ENCODE measurements at regions not wholly inside any gene's neighbourhood (a gene's known extent, or its start where the extent isn't known, plus 50 kb on each side); places are given as distances from the start of the nearest gene placed in this dataset.

GRCh38 chr7:47037607-47038006, 544.3 kb downstream of the TNS3 start:
- peaks cover 17% of the 10 kb centered on the region for H3K4me1 Mint-ChIP-seq
- no peak for TF ChIP-seq ATF3 (CRISPR knock-in tag; conservative IDR thresholded peaks at IDR 0.05)
- TF ChIP-seq MXD4 (CRISPR knock-in tag; IDR thresholded peaks at IDR 0.05; ENCODE audit: borderline replicate concordance) = no peak
- no peak for TF ChIP-seq ZBTB43 (CRISPR knock-in tag; IDR thresholded peaks at IDR 0.05)
- TF ChIP-seq TEAD4 (CRISPR knock-in tag; IDR thresholded peaks at IDR 0.05) = no peak
- no peak for TF ChIP-seq RELA (CRISPR knock-in tag; IDR thresholded peaks at IDR 0.05; ENCODE audit: borderline replicate concordance)
- TF ChIP-seq ARID4B (CRISPR knock-in tag; IDR thresholded peaks at IDR 0.05; ENCODE audit: borderline replicate concordance) = no peak
- TF ChIP-seq KAT7 (CRISPR knock-in tag; IDR thresholded peaks at IDR 0.05; ENCODE audit: borderline replicate concordance) = no peak
- TF ChIP-seq FOXP1 (CRISPR knock-in tag; IDR thresholded peaks at IDR 0.05; ENCODE audit: borderline replicate concordance) = no peak
- TF ChIP-seq CDX4 (CRISPR knock-in tag; IDR thresholded peaks at IDR 0.05; ENCODE audit: borderline replicate concordance) = no peak
- no peak for TF ChIP-seq GTF2I (CRISPR knock-in tag; conservative IDR thresholded peaks at IDR 0.05)
- no peak for TF ChIP-seq PREB (CRISPR knock-in tag; IDR thresholded peaks at IDR 0.05; ENCODE audit: borderline replicate concordance)
- TF ChIP-seq MLX (CRISPR knock-in tag; IDR thresholded peaks at IDR 0.05) = no peak
- TF ChIP-seq ATF1 (CRISPR knock-in tag; IDR thresholded peaks at IDR 0.05) = no peak
- POLR2A ChIA-PET = no interaction called here

GRCh38 chr7:47036909-47037308, 545.0 kb downstream of the TNS3 start:
- peaks cover 52% of the 10 kb centered on the region for H3K27me3 Mint-ChIP-seq (ENCODE audit: low read depth)
- ATAC-seq = no peak
- CTCF ChIA-PET = no interaction called here
- H3K4me3 Mint-ChIP-seq = no peak overlapping the region
- no peak overlapping the region for H3K27ac Mint-ChIP-seq
- TF ChIP-seq GABPB1 (CRISPR knock-in tag; IDR thresholded peaks at IDR 0.05) (no peak), USF2 (CRISPR knock-in tag; IDR thresholded peaks at IDR 0.05) (no peak)
- H3K4me1 Mint-ChIP-seq = peaks cover 17% of the 10 kb centered on the region
- H3K9me3 Mint-ChIP-seq = no peaks in the 10 kb centered on the region
- DNase-seq (ENCODE audit: low spot score) = no peak
- H3K36me3 Mint-ChIP-seq = no peaks in the 10 kb centered on the region
- POLR2A ChIA-PET = no interaction called here

More at GRCh38 chr7:47037607-47038006, 544.3 kb downstream of the TNS3 start:
- peaks cover 59% of the 10 kb centered on the region for H3K27me3 Mint-ChIP-seq (ENCODE audit: low read depth)
- no peak overlapping the region for H3K4me3 Mint-ChIP-seq
- CTCF ChIA-PET = no interaction called here
- H3K36me3 Mint-ChIP-seq = no peaks in the 10 kb centered on the region
- DNase-seq (ENCODE audit: low spot score) (no peak), ATAC-seq (no peak)
- no peak overlapping the region for H3K27ac Mint-ChIP-seq
- H3K9me3 Mint-ChIP-seq = no peaks in the 10 kb centered on the region
